BJ (cell line): ENCODE measurements at regions not wholly inside any gene's neighbourhood (a gene's known extent, or its start where the extent isn't known, plus 50 kb on each side); places are given as distances from the start of the nearest gene placed in this dataset.

Experiments used
- CTCF ChIA-PET: fragments of 350-600 bp; formaldehyde crosslinking; extraction: SDS; loops from one replicate; lab custom pipeline; 2021; ENCODE audit warnings: antibody characterized with exemption, inconsistent platforms; lab: Yijun Ruan, JAX
- POLR2A ChIA-PET: fragments of 300-600 bp; sonication (Branson Sonifier 250); formaldehyde crosslinking; extraction: SDS; loops from one replicate; lab custom pipeline; 2021; ENCODE audit warnings: antibody characterized with exemption; lab: Charles Lee
- DNase-seq: peaks from one replicate; pipeline ENCODE4 v3.0.0-alpha.2; 2011; ENCODE audit warnings: low read depth
- H3K27me3 ChIP-seq: 2 replicates; pipeline ENCODE4 v1.6.0; 2011; ENCODE audit warnings: low read length; ENCODE audit not compliant: control insufficient read depth, insufficient read depth
- H3K36me3 ChIP-seq: 2 replicates; pipeline ENCODE4 v1.5.1; 2011; ENCODE audit warnings: low read length; ENCODE audit not compliant: control insufficient read depth, insufficient read depth
- H3K4me3 ChIP-seq: 2 replicates; pipeline ENCODE4 v1.5.1; 2011; ENCODE audit warnings: low read depth, mild to moderate bottlenecking, control low read depth, low read length
- TF ChIP-seq, protein P1 (sequence below): IDR thresholded peaks from 2 replicates; pipeline ENCODE4 v1.5.1; 2011; ENCODE audit warnings: low read depth, mild to moderate bottlenecking, control low read depth, inconsistent platforms, low read length, moderate library complexity; ENCODE audit not compliant: insufficient read depth

DNA sequence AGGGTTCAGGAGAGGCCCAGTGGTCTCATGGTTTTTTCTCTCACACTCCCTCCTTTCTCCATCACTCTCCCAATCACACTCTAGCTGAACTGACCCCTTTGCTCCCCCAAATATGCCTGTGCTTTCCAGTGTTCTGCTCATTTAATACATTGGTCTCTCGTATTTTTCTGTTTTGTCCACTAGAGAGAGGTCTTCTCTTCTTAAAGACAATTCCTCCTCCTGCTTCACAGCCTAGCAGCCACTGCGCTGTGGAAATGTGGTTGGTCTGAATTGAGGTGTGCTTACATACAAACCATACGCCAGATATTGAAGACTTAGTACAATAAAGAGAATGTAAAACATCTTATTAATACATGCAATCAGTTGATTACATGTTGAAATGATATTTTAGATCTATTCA lies 60.6 kb upstream of the XCR1 start:
- ChIA-PET CTCF (interaction anchor here (0.9 to 17.8 kb wide), 8 partner anchors 9 to 288 kb away, joined by 3 to 541 read pairs (median 14); partner anchors contain the start of genes CCR1, CCR5 and CXCR6), POLR2A (no interaction called here)
- H3K36me3 ChIP-seq = no peaks in the 10 kb centered on the region

DNA sequence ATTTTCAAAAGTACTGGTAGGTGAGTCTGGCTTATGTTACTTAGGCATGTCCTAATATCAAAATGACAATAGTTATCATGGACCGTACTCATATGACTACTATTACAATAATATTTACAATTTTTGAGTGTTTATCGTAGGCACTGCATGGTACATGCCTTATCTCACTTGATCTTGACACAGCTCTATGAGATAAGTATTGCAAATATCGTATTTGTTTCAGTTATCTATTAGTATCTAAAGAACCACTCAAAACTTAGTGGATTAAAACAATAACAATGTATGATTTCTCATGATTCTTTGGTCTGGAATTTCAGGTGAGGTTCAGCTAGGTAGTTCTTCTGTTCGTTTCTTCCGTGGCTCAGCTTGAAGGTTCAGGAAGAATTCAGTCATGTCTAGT lies 59.7 kb upstream of the XCR1 start:
- DNase-seq = no peak
- POLR2A ChIA-PET = no interaction called here
- CTCF ChIA-PET = interaction anchor here (0.9 to 17.8 kb wide), 9 partner anchors 9 to 289 kb away, joined by 3 to 541 read pairs (median 13); partner anchors contain the start of genes CCR1, CCR5 and CXCR6
- Histone ChIP-seq H3K36me3 (no peaks in the 10 kb centered on the region), H3K4me3 (no peak overlapping the region), H3K27me3 (no peaks in the 10 kb centered on the region)
- TF ChIP-seq, protein P1, sequence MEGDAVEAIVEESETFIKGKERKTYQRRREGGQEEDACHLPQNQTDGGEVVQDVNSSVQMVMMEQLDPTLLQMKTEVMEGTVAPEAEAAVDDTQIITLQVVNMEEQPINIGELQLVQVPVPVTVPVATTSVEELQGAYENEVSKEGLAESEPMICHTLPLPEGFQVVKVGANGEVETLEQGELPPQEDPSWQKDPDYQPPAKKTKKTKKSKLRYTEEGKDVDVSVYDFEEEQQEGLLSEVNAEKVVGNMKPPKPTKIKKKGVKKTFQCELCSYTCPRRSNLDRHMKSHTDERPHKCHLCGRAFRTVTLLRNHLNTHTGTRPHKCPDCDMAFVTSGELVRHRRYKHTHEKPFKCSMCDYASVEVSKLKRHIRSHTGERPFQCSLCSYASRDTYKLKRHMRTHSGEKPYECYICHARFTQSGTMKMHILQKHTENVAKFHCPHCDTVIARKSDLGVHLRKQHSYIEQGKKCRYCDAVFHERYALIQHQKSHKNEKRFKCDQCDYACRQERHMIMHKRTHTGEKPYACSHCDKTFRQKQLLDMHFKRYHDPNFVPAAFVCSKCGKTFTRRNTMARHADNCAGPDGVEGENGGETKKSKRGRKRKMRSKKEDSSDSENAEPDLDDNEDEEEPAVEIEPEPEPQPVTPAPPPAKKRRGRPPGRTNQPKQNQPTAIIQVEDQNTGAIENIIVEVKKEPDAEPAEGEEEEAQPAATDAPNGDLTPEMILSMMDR = no peak

More for the DNA sequence above, 60.6 kb upstream of the XCR1 start:
- DNase-seq = no peak
- TF ChIP-seq, protein P1 = peak; percentile 32
- H3K4me3 ChIP-seq = no peak overlapping the region
- H3K27me3 ChIP-seq = no peaks in the 10 kb centered on the region

DNA sequence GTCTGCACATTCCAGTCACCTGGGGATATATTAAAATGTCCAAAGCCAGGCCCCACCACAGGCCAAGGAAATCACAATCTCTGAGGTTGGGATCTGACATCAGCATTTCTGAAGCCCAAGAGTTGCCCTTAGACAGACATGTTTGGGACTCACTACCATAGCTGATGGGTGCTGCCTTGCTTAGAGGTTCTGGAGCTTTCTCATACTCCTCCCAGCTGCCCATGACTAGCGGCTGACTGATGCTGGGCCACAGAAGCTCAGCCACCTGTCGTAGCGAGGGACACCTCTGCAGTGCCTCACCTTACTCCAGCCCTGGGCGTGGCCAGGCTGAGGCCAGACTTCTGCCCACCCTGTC lies 58.8 kb upstream of the XCR1 start:
- CTCF ChIA-PET = interaction anchor here (0.7 to 17.8 kb wide), 4 partner anchors 122 to 290 kb away, joined by 3 to 541 read pairs (median 21); partner anchors contain the start of genes CCR1, CCR5 and CXCR6
- Histone ChIP-seq H3K27me3 (no peaks in the 10 kb centered on the region), H3K4me3 (no peak overlapping the region), H3K36me3 (no peaks in the 10 kb centered on the region)
- POLR2A ChIA-PET = no interaction called here
- DNase-seq = no peak
- TF ChIP-seq, protein P1 = no peak

DNA sequence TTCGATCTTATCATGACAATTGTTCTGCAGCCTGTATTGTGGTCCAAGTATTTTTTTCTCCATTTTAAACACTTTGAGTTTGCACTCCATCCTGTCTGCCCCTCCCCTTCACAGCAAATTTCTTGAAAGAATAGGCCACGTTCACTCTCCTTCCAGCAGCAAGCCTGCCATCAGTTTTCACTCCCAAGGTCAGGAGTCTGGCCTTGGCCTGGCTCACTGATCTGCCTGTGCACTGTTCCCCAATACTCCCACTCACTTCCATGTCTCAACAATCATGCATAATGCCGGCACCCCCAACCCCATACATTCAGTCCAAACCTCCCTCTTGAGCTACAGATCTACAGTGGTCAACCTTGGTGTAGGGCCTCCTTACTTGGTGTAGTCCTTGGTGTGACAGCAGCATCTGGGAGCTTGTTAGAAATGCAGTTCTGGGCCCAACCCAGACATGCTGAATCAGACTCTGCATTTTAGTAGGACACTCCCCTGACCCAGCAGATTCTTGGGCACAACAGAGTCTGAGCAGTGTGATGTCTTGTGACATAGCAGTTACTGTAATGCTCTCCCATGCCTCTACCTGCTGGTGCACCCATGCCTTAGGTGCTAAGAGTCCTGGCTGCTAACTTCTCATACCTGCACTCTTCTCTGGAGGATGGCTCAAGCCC lies 58.3 kb upstream of the XCR1 start:
- ChIA-PET POLR2A (no interaction called here), CTCF (interaction anchor here (0.7 to 17.8 kb wide), 4 partner anchors 123 to 291 kb away, joined by 3 to 541 read pairs (median 21); partner anchors contain the start of genes CCR1, CCR5 and CXCR6)
- no peak overlapping the region for H3K4me3 ChIP-seq
- H3K27me3 ChIP-seq = no peaks in the 10 kb centered on the region
- no peaks in the 10 kb centered on the region for H3K36me3 ChIP-seq
- TF ChIP-seq, protein P1 = no peak
- DNase-seq = no peak

DNA sequence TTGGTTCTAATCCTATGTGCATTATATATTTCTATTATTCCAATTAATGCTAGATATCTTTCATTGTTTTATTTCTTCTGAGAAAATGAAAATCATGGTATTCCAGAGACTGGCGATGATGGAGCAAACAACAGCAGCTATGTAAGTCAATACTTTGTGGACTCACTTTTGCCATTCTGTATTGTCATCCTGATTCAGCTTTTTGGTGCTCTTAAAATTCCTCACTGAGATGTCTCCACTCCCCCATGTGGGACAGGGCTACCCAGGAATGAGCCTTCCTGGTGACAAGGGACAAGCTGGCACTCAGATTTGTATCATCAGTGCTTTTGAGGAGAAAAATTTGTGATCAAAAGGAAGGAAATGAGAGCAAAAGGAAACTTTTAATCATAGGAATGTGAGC lies 56.7 kb upstream of the XCR1 start:
- ChIA-PET CTCF (interaction anchor here (0.7 to 17.8 kb wide), 9 partner anchors 17 to 294 kb away, joined by 3 to 541 read pairs (median 4); partner anchors contain the start of genes CCR1, CCR5 and CXCR6), POLR2A (no interaction called here)
- Histone ChIP-seq H3K36me3 (no peaks in the 10 kb centered on the region), H3K27me3 (no peaks in the 10 kb centered on the region), H3K4me3 (no peak overlapping the region)
- no peak for DNase-seq
- TF ChIP-seq, protein P1 = no peak
